ENCODE measurements at regions not wholly inside any gene's neighbourhood (a gene's known extent, or its start where the extent isn't known, plus 50 kb on each side); places are given as distances from the start of the nearest gene placed in this dataset.

DNA sequence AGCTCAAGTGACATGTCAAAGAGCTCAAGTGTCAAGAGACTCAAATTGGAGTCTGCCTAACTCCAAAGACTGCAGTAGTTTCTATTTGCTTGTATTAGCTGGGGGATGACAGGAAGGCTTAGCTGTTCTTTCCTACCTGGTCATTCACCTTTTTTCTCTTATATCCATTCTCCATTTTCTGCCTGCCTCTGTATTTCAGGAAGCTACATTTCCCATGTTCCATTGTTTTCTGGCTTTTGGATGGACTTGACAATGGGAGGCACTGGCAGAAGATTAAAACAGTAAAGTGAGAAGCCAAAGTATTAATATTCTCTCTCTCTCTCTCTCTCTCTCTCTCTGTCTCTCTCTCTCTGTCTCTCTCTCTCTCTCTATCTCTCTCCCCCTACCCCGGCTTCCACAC, 135.7 kb upstream of the ADAMTS18 start:
- intact Hi-C loops (cut with DNase I; ENCODE audit: low total_unique reads): no loop called here
- no peak overlapping the region for H3K27ac ChIP-seq
- H3K36me3 ChIP-seq: no peaks in the 10 kb centered on the region
- H3K4me3 ChIP-seq: no peak overlapping the region
- H3K4me1 ChIP-seq: no peaks in the 10 kb centered on the region
- 100% methylated on average over 1 of the region's 1 CpG for WGBS, 2 donors (ENCODE audit: low coverage in 1 of 2)
- no peak for TF ChIP-seq POLR2AphosphoS5 (IDR thresholded peaks at IDR 0.05)
- TF ChIP-seq POLR2A (IDR thresholded peaks at IDR 0.05): no peak
- H3K27me3 ChIP-seq: no peaks in the 10 kb centered on the region
- H3K9me3 ChIP-seq: no peaks in the 10 kb centered on the region
- in situ Hi-C loops (cut with MboI; ENCODE audit: low pct_ligation_motif_present in 1 of 4, low pct_unique_long_range_greater_than_20kb in 1 of 4, low sequenced_read_pairs in 3 of 4): no loop called here
- DNase-seq: no peak

GRCh38 chr16:77571115-77571862, 136.5 kb upstream of the ADAMTS18 start:
- 24 to 56% methylated on average over 3 to 4 of the region's 4 CpGs for WGBS, 2 donors (ENCODE audit: low coverage in 1 of 2)
- no peaks in the 10 kb centered on the region for H3K27me3 ChIP-seq
- in situ Hi-C loops (cut with MboI; ENCODE audit: low pct_ligation_motif_present in 1 of 4, low pct_unique_long_range_greater_than_20kb in 1 of 4, low sequenced_read_pairs in 3 of 4) (no loop called here), intact Hi-C loops (cut with DNase I; ENCODE audit: low total_unique reads) (no loop called here)
- H3K9me3 ChIP-seq: no peaks in the 10 kb centered on the region
- H3K36me3 ChIP-seq: no peaks in the 10 kb centered on the region
- no peak for DNase-seq
- H3K4me3 ChIP-seq: no peak overlapping the region
- no peaks in the 10 kb centered on the region for H3K4me1 ChIP-seq
- no peak overlapping the region for H3K27ac ChIP-seq
- TF ChIP-seq POLR2A (IDR thresholded peaks at IDR 0.05) (no peak), POLR2AphosphoS5 (IDR thresholded peaks at IDR 0.05) (no peak), EP300 (IDR thresholded peaks at IDR 0.05; ENCODE audit: low read depth) (no peak)
- TF ChIP-seq, protein P1, sequence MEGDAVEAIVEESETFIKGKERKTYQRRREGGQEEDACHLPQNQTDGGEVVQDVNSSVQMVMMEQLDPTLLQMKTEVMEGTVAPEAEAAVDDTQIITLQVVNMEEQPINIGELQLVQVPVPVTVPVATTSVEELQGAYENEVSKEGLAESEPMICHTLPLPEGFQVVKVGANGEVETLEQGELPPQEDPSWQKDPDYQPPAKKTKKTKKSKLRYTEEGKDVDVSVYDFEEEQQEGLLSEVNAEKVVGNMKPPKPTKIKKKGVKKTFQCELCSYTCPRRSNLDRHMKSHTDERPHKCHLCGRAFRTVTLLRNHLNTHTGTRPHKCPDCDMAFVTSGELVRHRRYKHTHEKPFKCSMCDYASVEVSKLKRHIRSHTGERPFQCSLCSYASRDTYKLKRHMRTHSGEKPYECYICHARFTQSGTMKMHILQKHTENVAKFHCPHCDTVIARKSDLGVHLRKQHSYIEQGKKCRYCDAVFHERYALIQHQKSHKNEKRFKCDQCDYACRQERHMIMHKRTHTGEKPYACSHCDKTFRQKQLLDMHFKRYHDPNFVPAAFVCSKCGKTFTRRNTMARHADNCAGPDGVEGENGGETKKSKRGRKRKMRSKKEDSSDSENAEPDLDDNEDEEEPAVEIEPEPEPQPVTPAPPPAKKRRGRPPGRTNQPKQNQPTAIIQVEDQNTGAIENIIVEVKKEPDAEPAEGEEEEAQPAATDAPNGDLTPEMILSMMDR (IDR thresholded peaks at IDR 0.05): no peak

GRCh38 chr16:77574867-77575624, 140.2 kb upstream of the ADAMTS18 start:
- in situ Hi-C loops (cut with MboI; ENCODE audit: low pct_ligation_motif_present in 1 of 4, low pct_unique_long_range_greater_than_20kb in 1 of 4, low sequenced_read_pairs in 3 of 4): no loop called here
- DNase-seq: peak; percentile 8
- H3K36me3 ChIP-seq: no peaks in the 10 kb centered on the region
- H3K4me1 ChIP-seq: no peaks in the 10 kb centered on the region
- no peaks in the 10 kb centered on the region for H3K27me3 ChIP-seq
- H3K27ac ChIP-seq: no peak overlapping the region
- H3K4me3 ChIP-seq: no peak overlapping the region
- 60 to 61% methylated on average over 7 to 13 of the region's 13 CpGs for WGBS, 2 donors (ENCODE audit: low coverage in 1 of 2)
- no peak for TF ChIP-seq POLR2AphosphoS5 (IDR thresholded peaks at IDR 0.05)
- TF ChIP-seq, protein P1 (IDR thresholded peaks at IDR 0.05): no peak
- no peak for TF ChIP-seq EP300 (IDR thresholded peaks at IDR 0.05; ENCODE audit: low read depth)
- TF ChIP-seq POLR2A (IDR thresholded peaks at IDR 0.05): no peak
- intact Hi-C loops (cut with DNase I; ENCODE audit: low total_unique reads): no loop called here
- H3K9me3 ChIP-seq: no peaks in the 10 kb centered on the region

DNA sequence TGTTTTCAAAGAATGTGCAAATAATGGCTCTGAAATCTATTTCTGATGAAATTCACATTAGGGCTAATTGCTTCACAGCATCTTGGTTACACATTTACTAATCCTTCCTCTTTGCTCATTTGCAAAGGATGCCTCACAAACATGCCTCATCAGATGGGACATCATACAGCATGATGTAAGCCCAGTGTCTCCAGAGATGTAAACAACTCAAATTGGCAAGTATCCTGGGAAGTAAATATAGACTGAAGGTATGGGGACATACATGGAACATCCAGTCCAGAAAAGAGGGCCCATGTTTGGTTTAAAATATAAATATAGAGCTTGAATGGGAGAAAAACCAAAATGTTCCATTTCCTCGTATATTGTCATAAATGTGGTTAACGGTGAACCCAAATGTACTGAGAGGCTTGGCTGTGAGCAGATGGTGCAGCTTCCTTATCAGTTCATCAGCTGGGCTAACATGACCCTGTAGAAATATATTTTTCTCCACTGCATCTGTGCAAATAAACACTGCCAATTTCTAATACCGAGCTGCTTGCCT, 142.9 kb upstream of the NUDT7 start:
- no peak overlapping the region for H3K27ac ChIP-seq
- H3K27me3 ChIP-seq: no peaks in the 10 kb centered on the region
- 20 to 41% methylated on average over 3 of the region's 3 CpGs for WGBS, 2 donors (ENCODE audit: low coverage in 1 of 2)
- in situ Hi-C loops (cut with MboI; ENCODE audit: low pct_ligation_motif_present in 1 of 4, low pct_unique_long_range_greater_than_20kb in 1 of 4, low sequenced_read_pairs in 3 of 4) (no loop called here), intact Hi-C loops (cut with DNase I; ENCODE audit: low total_unique reads) (no loop called here)
- no peaks in the 10 kb centered on the region for H3K36me3 ChIP-seq
- no peak for DNase-seq
- TF ChIP-seq EP300 (IDR thresholded peaks at IDR 0.05; ENCODE audit: low read depth) (no peak), POLR2AphosphoS5 (IDR thresholded peaks at IDR 0.05) (no peak)
- no peak overlapping the region for H3K4me3 ChIP-seq
- H3K9me3 ChIP-seq: no peaks in the 10 kb centered on the region
- no peaks in the 10 kb centered on the region for H3K4me1 ChIP-seq

DNA sequence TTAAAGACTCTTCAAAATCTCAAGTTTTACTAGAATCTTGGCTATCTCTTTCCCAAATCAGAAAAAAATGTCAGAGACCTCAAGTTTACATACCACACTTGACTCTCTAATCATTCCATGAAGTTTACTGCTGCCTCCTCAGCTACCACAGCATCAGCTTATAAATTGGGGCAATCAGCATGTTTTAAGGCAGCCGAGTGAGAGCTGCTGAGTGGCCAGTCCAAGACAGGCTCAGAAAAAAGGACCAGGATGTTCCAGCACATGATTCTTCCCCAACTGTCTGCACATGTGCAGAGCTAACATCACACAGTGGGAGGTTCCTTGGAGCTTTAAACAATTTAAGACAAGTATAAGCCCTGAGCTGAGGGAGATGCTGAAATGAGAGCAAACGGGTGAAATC, 140.6 kb upstream of the NUDT7 start:
- TF ChIP-seq POLR2AphosphoS5 (IDR thresholded peaks at IDR 0.05): no peak
- TF ChIP-seq, protein P1 (IDR thresholded peaks at IDR 0.05): no peak
- no peak for TF ChIP-seq POLR2A (IDR thresholded peaks at IDR 0.05)
- TF ChIP-seq EP300 (IDR thresholded peaks at IDR 0.05; ENCODE audit: low read depth): no peak
- WGBS, 2 donors (ENCODE audit: low coverage in 1 of 2): 31 to 40% methylated on average over 1 to 2 of the region's 2 CpGs
- Histone ChIP-seq H3K4me3 (no peak overlapping the region), H3K9me3 (no peaks in the 10 kb centered on the region), H3K27me3 (no peaks in the 10 kb centered on the region), H3K36me3 (no peaks in the 10 kb centered on the region), H3K27ac (no peak overlapping the region), H3K4me1 (no peaks in the 10 kb centered on the region)
- no peak for DNase-seq
- intact Hi-C loops (cut with DNase I; ENCODE audit: low total_unique reads) (loop anchor here (5.0 kb wide), 1 partner anchor 344 kb away; no protein-coding TSS in a partner anchor), in situ Hi-C loops (cut with MboI; ENCODE audit: low pct_ligation_motif_present in 1 of 4, low pct_unique_long_range_greater_than_20kb in 1 of 4, low sequenced_read_pairs in 3 of 4) (no loop called here)

Data from transverse colon (tissue), 4 donors.